ENCODE measurements at regions not wholly inside any gene's neighbourhood (a gene's known extent, or its start where the extent isn't known, plus 50 kb on each side); places are given as distances from the start of the nearest gene placed in this dataset.
A peak's percentile ranks its signal among the peaks of the same experiment; 100 is the strongest.
"Not testable (repeated sequence)": the region's sequence is repeated elsewhere in the genome, so short reads cannot be mapped to it uniquely, and the experiment has no call there.

DNA sequence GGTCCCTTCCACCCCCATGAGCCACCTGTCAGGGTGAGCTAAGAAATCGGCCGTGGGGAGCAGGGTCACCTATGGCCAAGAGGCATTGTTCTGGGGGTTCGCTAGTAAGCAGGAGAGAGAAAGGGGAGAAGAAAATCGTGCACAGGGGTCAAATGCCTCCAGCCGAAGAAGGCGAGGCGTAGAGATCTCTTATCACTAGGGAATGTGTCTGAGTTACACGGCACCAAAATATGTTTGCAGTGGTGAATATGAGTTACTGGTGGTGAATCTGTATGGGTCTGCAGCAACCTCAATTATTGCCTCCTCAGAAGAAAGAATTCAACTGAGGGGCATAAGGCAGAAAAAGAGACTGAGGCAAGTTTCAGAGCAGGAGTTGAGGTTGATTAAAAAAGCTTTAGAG is 54.2 kb upstream of the RABGAP1L start:
- no peak for DNase-seq (ENCODE audit: low spot score)

DNA sequence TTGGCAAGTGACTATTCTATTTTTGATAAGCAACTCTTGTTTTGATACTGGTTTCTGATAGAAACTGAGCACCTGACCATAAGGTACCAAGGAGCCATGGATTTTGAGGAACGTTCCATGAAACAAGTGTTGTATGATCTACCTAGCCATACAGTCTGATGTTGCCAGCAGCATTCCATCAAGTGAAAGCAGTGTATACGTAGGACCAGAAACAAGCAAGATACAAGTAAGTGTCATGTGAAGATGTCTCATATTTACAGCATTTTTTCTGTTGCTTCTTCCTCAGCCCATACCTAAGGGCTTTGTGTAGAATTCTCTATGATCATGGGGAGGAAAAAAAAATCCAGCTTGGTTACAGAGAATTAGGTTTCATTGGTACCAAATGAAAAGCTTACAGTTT is 55.6 kb upstream of the RABGAP1L start:
- DNase-seq (ENCODE audit: low spot score): no peak

DNA sequence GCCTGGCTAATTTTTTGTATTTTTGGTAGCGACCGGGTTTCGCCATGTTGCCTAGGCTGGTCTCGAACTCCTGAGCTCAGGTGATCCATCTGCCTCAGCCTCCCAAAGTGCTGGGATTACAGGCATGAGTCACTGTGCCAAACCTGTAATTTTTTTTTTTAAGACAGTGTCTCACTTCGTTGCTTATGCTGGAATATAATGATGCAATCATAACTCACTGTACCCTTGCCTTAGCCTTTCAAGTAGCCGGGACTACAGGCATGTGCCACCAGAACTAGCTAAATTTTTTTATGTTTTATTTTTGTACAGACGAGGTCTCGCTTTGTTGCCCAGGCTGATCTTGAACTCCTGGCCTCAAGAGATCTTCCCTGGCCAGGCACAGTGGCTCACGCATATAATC is 57.3 kb upstream of the RABGAP1L start:
- not testable (repeated sequence) for DNase-seq (ENCODE audit: low spot score)

DNA sequence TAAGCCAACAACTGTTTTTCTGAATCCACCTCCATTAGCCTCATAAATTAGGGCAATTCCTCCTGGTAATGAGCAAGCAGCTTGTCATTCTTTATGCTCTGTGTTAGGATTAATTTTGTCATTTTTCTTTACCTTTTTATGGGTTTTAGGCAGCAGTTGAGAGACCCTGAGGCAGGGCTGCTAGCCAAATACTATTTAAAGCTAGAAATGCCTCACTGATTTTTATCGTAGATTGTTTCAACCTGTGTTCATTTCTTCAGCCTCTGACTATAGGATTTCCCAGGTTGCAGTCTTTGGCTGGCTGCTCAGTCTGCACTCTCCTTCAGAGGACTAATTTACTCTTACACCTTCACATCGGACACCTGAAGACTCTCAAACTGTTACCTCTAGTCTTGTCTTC is 61.9 kb upstream of the RABGAP1L start:
- DNase-seq (ENCODE audit: low spot score): no peak

DNA sequence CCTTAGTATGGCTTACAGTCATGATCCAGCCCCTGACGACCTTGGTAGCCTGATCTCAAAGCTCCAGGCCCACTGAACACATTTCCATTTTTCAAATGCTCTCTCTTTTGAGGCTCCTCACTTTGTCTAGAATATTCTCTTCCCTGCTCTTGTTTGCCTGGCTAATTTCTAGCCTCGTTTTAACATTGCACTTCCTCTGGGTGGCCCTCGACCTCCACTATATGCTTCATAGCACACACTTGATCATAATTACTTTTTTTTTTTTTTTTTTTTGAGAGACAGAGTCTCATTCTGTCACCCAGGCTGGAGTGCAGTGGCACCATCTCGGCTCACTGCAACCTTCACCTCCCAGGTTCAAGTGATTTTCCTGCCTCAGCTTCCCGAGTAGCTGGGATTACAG is 65.5 kb upstream of the RABGAP1L start:
- not testable (repeated sequence) for DNase-seq (ENCODE audit: low spot score)

DNA sequence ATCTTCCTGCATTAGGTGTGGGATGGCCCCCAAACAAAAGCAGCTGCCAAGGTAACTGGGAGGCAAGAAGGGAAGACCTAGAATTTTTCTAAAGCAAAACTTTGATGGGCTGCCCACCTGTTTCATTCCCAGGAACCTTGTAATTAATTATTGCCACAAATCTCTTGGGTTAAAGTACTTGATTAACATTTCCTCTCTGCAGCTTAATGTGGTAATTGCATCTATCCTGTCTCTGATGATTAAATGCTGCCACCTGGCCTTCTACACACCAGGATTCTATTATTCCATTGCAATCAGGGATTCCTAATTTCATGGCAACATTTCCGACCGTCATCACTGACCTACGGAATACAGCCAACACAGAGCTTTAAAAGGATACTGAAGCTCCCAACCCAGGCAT is 68.3 kb upstream of the RC3H1 start:
- no peak for DNase-seq (ENCODE audit: low spot score)

DNA sequence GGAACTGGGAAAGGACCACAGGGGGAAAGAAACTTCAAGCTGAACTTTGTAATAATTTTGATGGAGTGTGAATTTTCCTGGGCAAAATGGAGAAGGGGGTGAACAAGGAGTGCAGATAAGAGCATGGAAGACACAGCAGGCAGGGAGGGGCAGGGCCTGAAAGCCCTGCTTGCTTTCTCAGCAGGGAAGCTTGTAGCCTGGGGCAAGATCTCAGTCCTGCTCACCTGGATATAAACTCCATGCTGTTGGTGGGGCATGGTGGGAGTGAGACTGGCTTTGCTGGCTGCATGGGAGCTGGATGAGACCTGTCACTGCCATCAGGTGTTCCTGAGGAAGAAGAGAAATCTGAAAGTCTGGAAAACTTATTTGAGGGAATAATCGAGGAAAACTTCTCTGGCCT is 58.7 kb upstream of the RC3H1 start:
- DNase-seq (ENCODE audit: low spot score): no peak

DNA sequence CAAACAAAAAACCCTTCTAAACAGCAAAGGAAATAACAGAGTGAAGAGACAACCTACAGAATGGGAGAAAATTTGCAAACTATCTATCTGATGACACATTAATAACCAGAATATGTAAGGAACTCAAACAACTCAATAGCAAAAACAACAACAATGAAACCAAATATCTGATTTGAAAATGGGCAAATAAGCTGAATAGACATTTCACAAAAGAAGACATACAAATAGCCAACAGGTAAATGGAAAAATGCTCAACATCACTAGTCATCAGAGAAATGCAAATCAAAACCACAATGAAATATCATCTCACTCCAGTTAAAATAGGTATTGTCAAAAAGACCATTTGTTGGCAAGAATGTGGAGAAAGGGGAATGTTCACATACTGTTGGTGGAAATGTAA is 57.6 kb upstream of the RC3H1 start:
- DNase-seq (ENCODE audit: low spot score): no peak

DNA sequence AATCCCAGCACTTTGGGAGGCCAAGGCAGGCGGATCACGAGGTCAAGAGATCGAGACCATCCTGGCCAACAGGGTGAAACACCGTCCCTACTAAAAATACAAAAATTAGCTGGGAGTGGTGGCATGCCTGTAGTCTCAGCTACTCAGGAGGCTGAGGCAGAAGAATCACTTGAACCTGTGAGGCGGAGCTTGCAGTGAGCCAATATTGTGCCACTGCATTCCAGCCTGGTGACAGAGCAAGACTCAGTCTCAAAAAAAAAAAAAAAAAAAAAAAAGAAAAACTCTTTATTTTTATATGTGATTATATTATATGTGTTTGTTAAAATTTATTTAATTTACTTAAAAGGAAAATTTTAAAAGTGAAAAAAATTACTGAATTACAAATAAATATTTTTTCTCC is 56.8 kb upstream of the RC3H1 start:
- not testable (repeated sequence) for DNase-seq (ENCODE audit: low spot score)

DNA sequence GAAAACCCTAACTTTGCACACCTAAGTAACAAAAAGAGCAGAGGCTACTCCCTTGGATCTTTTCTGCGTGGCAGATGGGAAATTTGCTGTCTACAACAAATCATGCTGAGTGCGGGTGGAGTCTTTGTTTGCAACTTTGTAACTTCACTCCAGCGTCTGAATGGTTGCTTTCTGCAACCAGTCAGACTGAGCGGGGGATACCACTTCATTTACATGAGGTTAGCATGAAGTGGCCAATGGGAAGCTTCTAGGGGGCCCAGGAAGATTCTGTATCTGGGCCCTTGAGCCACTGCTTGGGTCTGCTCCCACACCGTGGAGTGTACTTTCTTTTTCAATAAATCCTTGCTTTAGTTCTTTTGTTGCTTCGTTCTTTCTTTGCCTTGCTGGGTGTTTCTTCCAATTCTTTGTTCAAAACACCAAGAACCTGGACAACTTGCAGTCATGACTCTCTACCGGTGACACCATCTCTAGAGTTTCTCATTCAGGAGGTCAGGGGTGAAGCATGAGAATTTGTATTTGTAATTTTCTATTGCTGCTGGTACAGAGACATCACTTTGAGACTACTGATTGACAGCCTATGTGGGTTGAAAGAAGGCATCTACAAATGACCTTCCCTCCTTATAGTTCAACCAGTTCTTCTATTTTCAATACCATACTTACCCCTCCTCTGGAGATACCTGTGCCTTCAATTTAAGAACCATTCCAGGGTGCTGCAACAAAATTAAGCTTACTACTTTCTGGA is 55.8 kb upstream of the RC3H1 start:
- no peak for DNase-seq (ENCODE audit: low spot score)

DNA sequence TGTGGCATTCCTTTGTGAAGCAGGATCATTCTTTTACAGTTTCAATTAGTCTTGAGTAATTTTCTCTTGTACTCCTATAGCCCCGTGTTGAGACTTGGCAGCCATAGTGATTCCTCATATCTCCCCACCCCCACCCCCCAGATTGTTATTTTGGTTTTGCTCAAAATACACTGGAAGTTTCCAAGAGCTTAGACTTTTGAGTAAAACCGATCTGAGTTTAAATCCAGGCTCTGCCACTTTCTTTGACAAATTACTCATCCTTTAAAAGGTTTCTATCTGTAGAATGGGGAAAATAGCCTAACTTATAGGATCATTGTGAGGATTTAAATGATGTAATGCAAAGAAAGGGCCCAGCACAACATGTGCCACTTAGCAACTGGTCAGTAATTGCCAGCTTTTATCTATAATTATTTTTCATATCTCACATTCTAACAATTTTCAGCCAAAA is 53.1 kb upstream of the RC3H1 start:
- no peak for DNase-seq (ENCODE audit: low spot score)

DNA sequence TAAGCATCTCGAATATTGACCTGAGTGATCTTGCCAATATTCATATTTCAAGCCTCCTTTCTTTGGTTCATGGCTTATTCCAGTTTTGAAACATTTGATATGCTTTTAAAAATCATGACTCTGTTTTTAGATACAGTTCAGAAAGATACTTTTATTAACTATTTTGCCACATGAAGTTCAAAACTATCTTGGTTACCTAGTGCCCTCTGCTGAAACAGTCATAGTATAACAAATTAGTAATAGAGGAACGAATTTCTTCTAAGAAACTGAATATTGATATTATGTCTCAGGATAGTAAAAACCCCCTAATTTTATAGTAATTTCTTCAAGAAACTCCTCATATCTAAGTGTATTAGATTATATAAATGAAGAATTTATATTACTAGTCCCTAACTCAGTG is 52.6 kb upstream of the RC3H1 start:
- peak; percentile 22 for DNase-seq (ENCODE audit: low spot score)

DNA sequence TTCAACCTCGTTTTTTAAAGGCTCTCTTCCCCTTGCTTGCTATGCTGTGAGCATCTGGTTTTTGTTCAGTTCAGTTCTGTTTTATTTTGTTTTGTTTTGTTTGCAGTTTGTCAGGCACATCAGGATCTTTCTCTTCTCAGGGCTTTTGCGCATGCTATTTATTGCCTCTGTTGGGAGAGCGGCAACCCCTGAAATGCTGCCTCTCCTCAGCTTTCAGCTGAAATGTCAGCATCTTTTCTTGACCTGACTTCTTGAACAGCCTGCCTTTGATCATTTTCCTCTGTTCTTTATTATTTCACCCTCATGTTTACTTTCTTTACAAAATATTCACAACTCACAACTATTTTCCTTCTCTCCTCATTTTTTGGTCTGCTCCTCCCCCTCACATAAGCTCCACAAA is 50.4 kb upstream of the RC3H1 start:
- DNase-seq (ENCODE audit: low spot score): no peak

Data from H4 (cell line).